ENCODE measurements at regions not wholly inside any gene's neighbourhood (a gene's known extent, or its start where the extent isn't known, plus 50 kb on each side); places are given as distances from the start of the nearest gene placed in this dataset.
"Not testable (repeated sequence)": the region's sequence is repeated elsewhere in the genome, so short reads cannot be mapped to it uniquely, and the experiment has no call there.

- WGBS (ENCODE audit: insufficient coverage, low coverage, low lambda C conversion rate, missing lambda C conversion rate), result 40% methylated on average over 1 of the region's 8 CpGs
- TF ChIP-seq POLR2A (IDR thresholded peaks at IDR 0.05), result no peak
- no peak for TF ChIP-seq CTCF (IDR thresholded peaks at IDR 0.05)
- Histone ChIP-seq H3K36me3 (no peaks in the 10 kb centered on the region), H3K4me1 (no peaks in the 10 kb centered on the region), H3K9me3 (no peaks in the 10 kb centered on the region), H3K4me3 (no peak overlapping the region), H3K27ac (no peak overlapping the region), H3K27me3 (no peaks in the 10 kb centered on the region)
- ATAC-seq (no peak), DNase-seq (no peak)
- intact Hi-C loops (cut with DNase I), result no loop called here
These were observed 101.8 kb upstream of the SULF2 start for GRCh38 chr20:47887064-47887463.

DNA sequence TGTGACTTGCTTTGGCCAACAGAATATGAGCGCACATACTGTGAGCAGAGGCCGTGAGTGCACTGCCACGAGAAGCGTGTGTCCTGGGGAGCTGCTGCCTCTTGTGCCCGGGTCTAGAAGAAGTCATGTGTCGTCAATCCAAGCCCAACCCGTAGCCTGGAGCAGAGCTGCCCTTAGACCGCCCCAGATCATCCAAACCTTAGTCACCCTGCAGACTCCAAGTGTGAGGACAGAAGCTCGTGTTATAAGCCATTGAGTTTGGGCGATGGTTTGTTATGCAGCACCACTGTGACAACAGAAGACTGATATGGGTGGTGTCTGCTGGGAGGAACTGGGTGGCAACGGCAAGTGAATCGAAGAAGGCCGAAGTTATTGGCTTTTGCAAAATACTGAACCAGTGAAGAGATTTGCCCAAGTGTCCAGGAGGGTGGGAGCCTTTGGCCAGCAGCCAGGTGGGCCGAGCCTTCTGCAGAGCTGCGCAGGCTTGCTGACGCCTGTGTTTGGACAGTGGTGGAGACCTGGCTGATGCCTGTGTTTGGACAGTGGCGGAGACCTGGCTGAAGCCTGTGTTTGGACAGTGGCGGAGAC lies 101.3 kb upstream of the SULF2 start:
- 60% methylated on average over 11 of the region's 18 CpGs for WGBS (ENCODE audit: insufficient coverage, low coverage, low lambda C conversion rate, missing lambda C conversion rate)
- DNase-seq (peak in 2 of 3 donors; percentile 61 to 74), ATAC-seq (peak in 3 of 4 donors; percentile 42 to 94 (median 53))

DNA sequence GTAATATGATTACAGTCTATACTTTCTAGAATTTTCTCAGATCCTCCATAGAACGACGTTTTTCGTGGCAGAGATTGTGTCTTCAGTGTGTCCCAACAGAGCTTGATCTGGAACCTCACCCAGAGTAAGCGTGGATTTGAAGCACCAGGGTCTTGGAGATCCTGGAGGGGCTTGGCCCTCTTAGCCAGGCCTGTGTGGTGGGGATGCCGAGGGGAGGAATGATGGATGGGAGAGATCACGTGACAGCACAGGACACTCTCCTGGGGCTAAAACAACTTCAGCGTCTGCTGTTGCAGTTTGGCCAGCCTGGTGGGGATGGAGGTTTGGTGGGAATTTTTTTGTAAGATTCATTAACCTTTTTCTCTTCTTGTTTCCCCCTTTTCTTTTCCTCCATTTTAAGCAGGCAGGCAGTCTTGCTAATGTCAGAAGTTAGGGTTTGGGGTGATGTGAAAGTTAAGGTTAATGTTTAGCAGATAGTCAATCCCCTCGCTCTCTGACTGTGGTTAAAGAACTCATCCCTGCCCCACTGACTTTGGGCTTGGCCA lies 100.7 kb upstream of the SULF2 start:
- ATAC-seq, result no peak
- TF ChIP-seq CTCF (IDR thresholded peaks at IDR 0.05) (no peak), POLR2A (IDR thresholded peaks at IDR 0.05) (no peak)
- 74% methylated on average over 8 of the region's 8 CpGs for WGBS (ENCODE audit: insufficient coverage, low coverage, low lambda C conversion rate, missing lambda C conversion rate)
- Histone ChIP-seq H3K36me3 (no peaks in the 10 kb centered on the region), H3K27ac (no peak overlapping the region), H3K4me3 (no peak overlapping the region), H3K9me3 (no peaks in the 10 kb centered on the region), H3K4me1 (no peaks in the 10 kb centered on the region), H3K27me3 (no peaks in the 10 kb centered on the region)
- no peak for DNase-seq
- intact Hi-C loops (cut with DNase I), result no loop called here

More for the DNA sequence above, 101.3 kb upstream of the SULF2 start:
- no peak overlapping the region for H3K4me3 ChIP-seq
- H3K27ac ChIP-seq, result no peak overlapping the region
- H3K27me3 ChIP-seq, result no peaks in the 10 kb centered on the region
- H3K4me1 ChIP-seq, result no peaks in the 10 kb centered on the region
- no peaks in the 10 kb centered on the region for H3K9me3 ChIP-seq
- no peaks in the 10 kb centered on the region for H3K36me3 ChIP-seq
- intact Hi-C loops (cut with DNase I), result no loop called here
- no peak for TF ChIP-seq POLR2A (IDR thresholded peaks at IDR 0.05)
- TF ChIP-seq CTCF (IDR thresholded peaks at IDR 0.05), result no peak

DNA sequence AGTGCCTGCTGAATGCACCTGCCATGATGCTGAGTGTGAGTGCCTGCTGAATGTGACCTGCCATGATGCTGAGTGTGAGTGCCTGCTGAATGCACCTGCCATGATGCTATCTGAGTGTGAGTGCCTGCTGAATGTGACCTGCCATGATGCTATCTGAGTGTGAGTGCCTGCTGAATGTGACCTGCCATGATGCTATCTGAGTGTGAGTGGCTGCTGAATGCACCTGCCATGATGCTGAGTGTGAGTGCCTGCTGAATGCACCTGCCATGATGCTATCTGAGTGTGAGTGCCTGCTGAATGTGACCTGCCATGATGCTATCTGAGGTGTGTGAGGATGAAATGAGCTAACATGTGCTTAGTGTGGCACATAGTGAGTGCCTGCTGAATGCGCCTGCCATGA lies 98.7 kb upstream of the SULF2 start:
- ATAC-seq; intact Hi-C loops (cut with DNase I): not testable (repeated sequence)

GRCh38 chr20:47883186-47883585 lies 97.9 kb upstream of the SULF2 start:
- H3K4me3 ChIP-seq, result no peak overlapping the region
- TF ChIP-seq CTCF (IDR thresholded peaks at IDR 0.05) (no peak), POLR2A (IDR thresholded peaks at IDR 0.05) (no peak)
- intact Hi-C loops (cut with DNase I), result no loop called here
- no peaks in the 10 kb centered on the region for H3K27me3 ChIP-seq
- DNase-seq (no peak), ATAC-seq (peak in 1 of 4 donors; percentile 12)
- no peak overlapping the region for H3K27ac ChIP-seq
- no peaks in the 10 kb centered on the region for H3K36me3 ChIP-seq
- H3K4me1 ChIP-seq, result no peaks in the 10 kb centered on the region
- H3K9me3 ChIP-seq, result no peaks in the 10 kb centered on the region
- WGBS (ENCODE audit: insufficient coverage, low coverage, low lambda C conversion rate, missing lambda C conversion rate), result 81% methylated on average over 3 of the region's 5 CpGs

More for the DNA sequence above, 98.7 kb upstream of the SULF2 start:
- H3K9me3 ChIP-seq, H3K4me1 ChIP-seq, DNase-seq, H3K27ac ChIP-seq, H3K36me3 ChIP-seq, H3K4me3 ChIP-seq, H3K27me3 ChIP-seq: not testable (repeated sequence)
- WGBS (ENCODE audit: insufficient coverage, low coverage, low lambda C conversion rate, missing lambda C conversion rate), result no CpG with 5 or more reads among the region's 1 CpG

Data from right lobe of liver (tissue), 6 donors.